ENCODE measurements at regions not wholly inside any gene's neighbourhood (a gene's known extent, or its start where the extent isn't known, plus 50 kb on each side); places are given as distances from the start of the nearest gene placed in this dataset.

- TF ChIP-seq POLR2A (IDR thresholded peaks at IDR 0.05) (no peak), EP300 (IDR thresholded peaks at IDR 0.05) (no peak)
Measured at GRCh38 chr2:8550937-8551621, 130.8 kb upstream of the ID2 start.
